GM19463 (cell line): ENCODE measurements at regions not wholly inside any gene's neighbourhood (a gene's known extent, or its start where the extent isn't known, plus 50 kb on each side); places are given as distances from the start of the nearest gene placed in this dataset.

Source experiments
- ATAC-seq: cut with Tn5 transposase; IDR thresholded peaks from one replicate; pipeline ENCODE4 v1.9.1; 2021; ENCODE audit warnings: mild to moderate bottlenecking, moderate library complexity; ENCODE audit not compliant: unreplicated experiment

- ATAC-seq, result no peak
Measured at GRCh38 chr16:62586128-62586862, 550.1 kb upstream of the CDH8 start.

- no peak for ATAC-seq
Measured at GRCh38 chr16:62585041-62585545, 548.9 kb upstream of the CDH8 start.

GRCh38 chr16:62583414-62583813 is 547.2 kb upstream of the CDH8 start:
- no peak for ATAC-seq

- no peak for ATAC-seq
Measured at GRCh38 chr16:62573466-62573865, 537.2 kb upstream of the CDH8 start.

GRCh38 chr16:62568926-62569325 is 532.7 kb upstream of the CDH8 start:
- ATAC-seq, result no peak

- no peak for ATAC-seq
Measured at GRCh38 chr16:62565706-62566105, 529.5 kb upstream of the CDH8 start.

- ATAC-seq, result no peak
Measured at GRCh38 chr16:62564291-62564690, 528.1 kb upstream of the CDH8 start.

GRCh38 chr16:62562121-62562520 is 525.9 kb upstream of the CDH8 start:
- ATAC-seq, result no peak

- no peak for ATAC-seq
Measured at GRCh38 chr16:62549875-62550274, 513.6 kb upstream of the CDH8 start.

- no peak for ATAC-seq
Measured at GRCh38 chr16:62548095-62548494, 511.9 kb upstream of the CDH8 start.

GRCh38 chr16:62546701-62547100 is 510.5 kb upstream of the CDH8 start:
- no peak for ATAC-seq

GRCh38 chr16:62545039-62545438 is 508.8 kb upstream of the CDH8 start:
- no peak for ATAC-seq

GRCh38 chr16:62543516-62543915 is 507.3 kb upstream of the CDH8 start:
- no peak for ATAC-seq

- no peak for ATAC-seq
Measured at GRCh38 chr16:62539657-62540056, 503.4 kb upstream of the CDH8 start.

GRCh38 chr16:62530426-62530825 is 494.2 kb upstream of the CDH8 start:
- no peak for ATAC-seq

GRCh38 chr16:62516001-62516400 is 479.8 kb upstream of the CDH8 start:
- no peak for ATAC-seq

GRCh38 chr16:62503073-62503472 is 466.8 kb upstream of the CDH8 start:
- no peak for ATAC-seq

GRCh38 chr16:62478903-62479458 is 442.7 kb upstream of the CDH8 start:
- no peak for ATAC-seq

- ATAC-seq, result no peak
Measured at GRCh38 chr16:62477796-62478195, 441.6 kb upstream of the CDH8 start.

- ATAC-seq, result no peak
Measured at GRCh38 chr16:62475573-62475972, 439.3 kb upstream of the CDH8 start.

GRCh38 chr16:62462971-62463370 is 426.7 kb upstream of the CDH8 start:
- ATAC-seq, result no peak

GRCh38 chr16:62450291-62450690 is 414.1 kb upstream of the CDH8 start:
- no peak for ATAC-seq

GRCh38 chr16:62445909-62446308 is 409.7 kb upstream of the CDH8 start:
- ATAC-seq, result no peak
